Large intestine (tissue), 3 donors: ENCODE measurements at regions not wholly inside any gene's neighbourhood (a gene's known extent, or its start where the extent isn't known, plus 50 kb on each side); places are given as distances from the start of the nearest gene placed in this dataset.

Experiments
- DNase-seq, 2 donors: peaks; one replicate each; pipeline versions ENCODE4 v3.0.0 to v3.0.0-alpha.2; 2013
- H3K27ac ChIP-seq: one replicate; pipeline ENCODE4 v1.5.1; 2013; ENCODE audit warnings: low read length
- H3K27me3 ChIP-seq: 2 replicates; pipeline ENCODE4 v1.6.1; 2013; ENCODE audit warnings: low read length; ENCODE audit not compliant: control insufficient read depth, insufficient read depth
- H3K36me3 ChIP-seq: 2 replicates; pipeline ENCODE4 v1.6.1; 2013; ENCODE audit warnings: low read length; ENCODE audit not compliant: control insufficient read depth, insufficient read depth
- H3K4me1 ChIP-seq: one replicate; pipeline ENCODE4 v1.6.1; 2013; ENCODE audit warnings: low read length; ENCODE audit not compliant: control insufficient read depth, insufficient read depth
- H3K4me3 ChIP-seq: one replicate; pipeline ENCODE4 v1.5.1; 2013; ENCODE audit warnings: low read length
- H3K9me3 ChIP-seq: one replicate; pipeline ENCODE4 v1.6.1; 2013; ENCODE audit warnings: mild to moderate bottlenecking, low read depth, low read length, moderate library complexity; ENCODE audit not compliant: control insufficient read depth
- WGBS: methylation state at CpG from one replicate; pipeline ENCODE4 v1.1.5; 2013; ENCODE audit warnings: low lambda C conversion rate; ENCODE audit not compliant: insufficient coverage; 5-methylcytosine and 5-hydroxymethylcytosine counted together

DNA sequence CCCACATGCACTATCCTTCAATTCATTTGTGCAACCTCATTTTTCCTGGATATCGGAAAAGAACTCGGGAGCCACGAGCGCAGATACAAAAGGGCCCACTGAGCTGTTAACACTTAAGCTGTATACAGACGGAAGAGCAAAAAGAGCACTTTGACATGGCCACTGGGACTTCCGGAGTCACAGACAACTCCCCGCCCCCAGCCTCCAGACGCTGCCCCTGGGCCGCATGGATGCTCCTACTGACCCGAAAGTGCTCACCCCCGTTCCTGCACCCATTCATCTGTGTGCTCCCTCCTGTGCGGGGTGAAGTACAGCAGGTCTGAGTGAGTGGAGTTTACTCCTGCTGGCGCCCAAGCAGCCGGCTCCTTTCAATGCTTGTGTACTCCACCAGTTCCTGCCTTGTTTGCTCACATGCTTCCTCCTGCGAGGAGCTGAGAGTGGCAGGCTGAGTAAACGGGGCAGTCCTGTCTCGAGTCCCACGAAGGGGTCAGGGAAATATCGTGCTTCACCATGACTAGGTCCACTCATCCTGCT, 901.0 kb upstream of the CTNND2 start:
- no CpG with 5 or more reads among the region's 19 CpGs for WGBS
- Histone ChIP-seq H3K4me3 (no peak overlapping the region), H3K27me3 (no peaks in the 10 kb centered on the region), H3K36me3 (no peaks in the 10 kb centered on the region), H3K4me1 (no peaks in the 10 kb centered on the region), H3K9me3 (no peaks in the 10 kb centered on the region), H3K27ac (no peak overlapping the region)
- DNase-seq = no peak

DNA sequence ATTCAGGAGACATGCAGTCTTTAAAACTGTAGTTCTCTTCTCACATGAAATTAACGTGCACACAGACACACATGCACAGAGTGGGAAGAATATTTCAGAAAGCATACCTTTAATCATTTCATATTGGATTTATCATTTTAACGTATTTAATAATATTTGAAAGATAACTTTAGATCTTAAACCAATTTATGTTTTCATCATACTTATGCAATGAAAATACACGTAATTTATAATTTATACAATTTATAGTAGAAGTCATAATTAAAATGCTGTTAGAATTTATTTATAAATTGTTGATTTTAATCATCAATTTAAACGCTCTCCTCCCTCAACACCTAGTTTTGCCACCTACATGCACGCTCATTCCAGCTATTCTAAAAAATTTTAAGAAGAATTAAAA, 894.9 kb upstream of the CTNND2 start:
- Histone ChIP-seq H3K9me3 (peaks cover 15% of the 10 kb centered on the region), H3K27me3 (no peaks in the 10 kb centered on the region), H3K4me1 (no peaks in the 10 kb centered on the region), H3K27ac (no peak overlapping the region), H3K36me3 (no peaks in the 10 kb centered on the region), H3K4me3 (no peak overlapping the region)
- WGBS = 98% methylated on average over 5 of the region's 5 CpGs
- DNase-seq = no peak

DNA sequence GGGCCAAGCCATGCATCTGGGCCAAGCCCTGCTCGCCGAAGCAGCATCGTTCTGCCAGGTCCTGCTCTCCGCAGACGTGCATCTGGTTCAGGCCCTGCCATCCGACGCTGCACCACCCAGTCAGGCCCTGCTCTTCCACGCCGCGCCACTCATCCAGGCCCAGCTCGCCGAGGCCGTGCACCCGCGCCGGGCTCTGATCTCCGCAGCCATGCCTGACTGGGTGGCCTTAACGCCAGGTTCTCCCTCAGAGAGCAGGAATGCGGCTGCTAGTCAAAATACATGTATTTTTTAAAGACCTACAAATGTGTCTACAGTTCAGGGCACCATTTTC, 891.1 kb upstream of the CTNND2 start:
- Histone ChIP-seq H3K36me3 (no peaks in the 10 kb centered on the region), H3K27me3 (no peaks in the 10 kb centered on the region), H3K4me1 (no peaks in the 10 kb centered on the region), H3K4me3 (no peak overlapping the region), H3K27ac (no peak overlapping the region), H3K9me3 (peaks cover 17% of the 10 kb centered on the region)
- WGBS = no CpG with 5 or more reads among the region's 19 CpGs
- DNase-seq = no peak

DNA sequence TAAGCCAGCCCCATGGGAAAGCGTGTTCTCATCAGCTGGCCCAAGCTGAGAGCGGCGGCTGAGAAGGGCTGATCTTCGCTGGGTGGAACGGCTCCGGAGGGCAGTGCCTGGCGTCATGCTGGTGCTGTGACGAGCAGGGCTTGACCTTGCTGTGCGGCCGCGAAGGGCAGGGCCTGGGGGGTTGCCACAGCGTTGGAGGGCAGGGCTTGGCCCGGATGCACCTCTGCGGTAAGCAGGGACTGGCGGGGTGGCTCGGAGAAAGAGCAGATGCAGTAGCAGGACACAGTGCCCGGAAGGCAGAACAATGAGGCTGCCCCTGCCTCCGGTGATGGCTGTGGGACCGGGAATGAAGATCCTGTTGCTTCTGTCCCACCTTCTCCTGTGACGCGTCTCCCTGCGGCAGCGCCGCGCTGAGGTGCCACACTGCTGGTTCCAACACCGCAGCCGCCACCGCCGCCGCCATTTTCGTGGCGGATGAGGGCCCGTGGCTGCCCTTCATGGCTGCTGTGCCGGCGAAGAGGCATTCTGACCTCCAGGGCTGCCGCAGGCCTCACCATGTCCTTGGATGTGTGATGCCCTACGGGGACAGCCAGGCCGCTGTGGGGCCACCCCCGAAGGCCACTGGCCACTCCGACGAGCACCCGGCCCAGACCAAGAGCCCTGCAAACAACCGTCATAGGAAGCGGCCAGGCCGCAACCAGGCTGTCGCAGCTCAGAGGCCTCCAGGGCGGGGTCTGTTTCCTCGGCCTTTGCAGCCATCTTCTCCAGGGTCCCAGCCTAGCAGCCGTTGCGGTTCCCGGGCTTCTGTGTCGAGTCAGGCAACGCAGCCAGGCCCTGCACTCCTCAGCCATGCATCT, 890.5 kb upstream of the CTNND2 start:
- no peak for DNase-seq
- Histone ChIP-seq H3K36me3 (no peaks in the 10 kb centered on the region), H3K27ac (no peak overlapping the region), H3K4me3 (no peak overlapping the region), H3K4me1 (no peaks in the 10 kb centered on the region), H3K27me3 (no peaks in the 10 kb centered on the region), H3K9me3 (peaks cover 17% of the 10 kb centered on the region)
- no CpG with 5 or more reads among the region's 53 CpGs for WGBS

GRCh38 chr5:12793373-12793772, 889.1 kb upstream of the CTNND2 start:
- Histone ChIP-seq H3K4me1 (no peaks in the 10 kb centered on the region), H3K4me3 (no peak overlapping the region), H3K27me3 (no peaks in the 10 kb centered on the region), H3K27ac (no peak overlapping the region), H3K9me3 (peaks cover 17% of the 10 kb centered on the region), H3K36me3 (no peaks in the 10 kb centered on the region)
- no peak for DNase-seq
- whole genome bisulfite sequencing = 88% methylated on average over 1 of the region's 1 CpG

GRCh38 chr5:12780536-12780935, 876.3 kb upstream of the CTNND2 start:
- H3K27ac ChIP-seq = no peak overlapping the region
- WGBS = 95% methylated on average over 3 of the region's 5 CpGs
- no peak overlapping the region for H3K4me3 ChIP-seq
- H3K4me1 ChIP-seq = no peaks in the 10 kb centered on the region
- H3K36me3 ChIP-seq = no peaks in the 10 kb centered on the region
- H3K27me3 ChIP-seq = no peaks in the 10 kb centered on the region
- no peaks in the 10 kb centered on the region for H3K9me3 ChIP-seq
- no peak for DNase-seq

- Histone ChIP-seq H3K27ac (no peak overlapping the region), H3K9me3 (no peaks in the 10 kb centered on the region), H3K36me3 (no peaks in the 10 kb centered on the region), H3K4me1 (no peaks in the 10 kb centered on the region), H3K27me3 (no peaks in the 10 kb centered on the region), H3K4me3 (no peak overlapping the region)
- WGBS = 93% methylated on average over 3 of the region's 3 CpGs
- DNase-seq = no peak
Measured at GRCh38 chr5:12777342-12777741, 873.1 kb upstream of the CTNND2 start.

DNA sequence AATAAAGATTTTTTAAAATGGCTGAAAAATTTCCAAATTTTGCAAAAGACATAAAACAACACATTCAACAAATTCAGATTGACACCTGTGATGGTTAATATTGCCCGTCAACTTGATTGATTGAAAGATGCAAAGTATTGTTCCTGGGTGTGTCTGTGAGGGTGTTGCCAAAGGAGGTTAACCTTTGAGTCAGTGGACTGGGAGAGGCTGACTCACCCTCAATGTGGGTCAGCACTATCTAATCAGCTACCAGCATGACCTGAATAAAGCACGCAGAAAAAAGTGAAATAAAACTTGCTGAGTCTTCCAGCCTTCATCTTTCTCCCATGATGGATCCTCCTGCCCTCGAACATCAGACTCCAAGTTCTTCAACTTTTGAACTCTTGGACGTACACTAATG, 868.0 kb upstream of the CTNND2 start:
- 63% methylated on average over 2 of the region's 4 CpGs for WGBS
- Histone ChIP-seq H3K4me3 (no peak overlapping the region), H3K9me3 (no peaks in the 10 kb centered on the region), H3K27ac (no peak overlapping the region), H3K4me1 (no peaks in the 10 kb centered on the region), H3K36me3 (no peaks in the 10 kb centered on the region), H3K27me3 (no peaks in the 10 kb centered on the region)
- no peak for DNase-seq

GRCh38 chr5:12759377-12759776, 855.1 kb upstream of the CTNND2 start:
- WGBS = 95% methylated on average over 2 of the region's 2 CpGs
- Histone ChIP-seq H3K9me3 (no peaks in the 10 kb centered on the region), H3K36me3 (no peaks in the 10 kb centered on the region), H3K27me3 (no peaks in the 10 kb centered on the region), H3K4me1 (no peaks in the 10 kb centered on the region), H3K27ac (no peak overlapping the region), H3K4me3 (no peak overlapping the region)
- DNase-seq = no peak

- no peak for DNase-seq
- Histone ChIP-seq H3K4me3 (no peak overlapping the region), H3K9me3 (no peaks in the 10 kb centered on the region), H3K27ac (no peak overlapping the region), H3K4me1 (no peaks in the 10 kb centered on the region), H3K36me3 (no peaks in the 10 kb centered on the region), H3K27me3 (no peaks in the 10 kb centered on the region)
Measured at GRCh38 chr5:12757035-12757434, 852.8 kb upstream of the CTNND2 start.

- no peaks in the 10 kb centered on the region for H3K36me3 ChIP-seq
- no peak overlapping the region for H3K27ac ChIP-seq
- WGBS = 80% methylated on average over 1 of the region's 1 CpG
- H3K9me3 ChIP-seq = no peaks in the 10 kb centered on the region
- no peaks in the 10 kb centered on the region for H3K4me1 ChIP-seq
- H3K27me3 ChIP-seq = no peaks in the 10 kb centered on the region
- DNase-seq = no peak
- no peak overlapping the region for H3K4me3 ChIP-seq
Measured at GRCh38 chr5:12745537-12745936, 841.3 kb upstream of the CTNND2 start.
